D721Med (cell line): ENCODE measurements at regions not wholly inside any gene's neighbourhood (a gene's known extent, or its start where the extent isn't known, plus 50 kb on each side); places are given as distances from the start of the nearest gene placed in this dataset.
"Not testable (repeated sequence)": the region's sequence is repeated elsewhere in the genome, so short reads cannot be mapped to it uniquely, and the experiment has no call there.

Experiments used
- DNase-seq: peaks from one replicate; pipeline ENCODE4 v3.0.0; 2011; ENCODE audit warnings: low spot score; ENCODE audit not compliant: insufficient read length
- FAIRE-seq: peaks from 2 replicates; lab custom pipeline; 2011; peaks lifted over from hg19 to GRCh38; lab: Jason Lieb, UNC
- CTCF ChIP-seq: IDR thresholded peaks from 2 replicates; pipeline ENCODE4 v1.5.1; 2012; ENCODE audit warnings: mild to moderate bottlenecking, control low read depth; ENCODE audit not compliant: insufficient read depth; ENCODE audit errors: missing control alignments

GRCh38 chr16:59651662-59652061 lies 917.5 kb upstream of the GOT2 start:
- no peak for DNase-seq
- TF ChIP-seq CTCF, result no peak
- FAIRE-seq, result no peak

DNA sequence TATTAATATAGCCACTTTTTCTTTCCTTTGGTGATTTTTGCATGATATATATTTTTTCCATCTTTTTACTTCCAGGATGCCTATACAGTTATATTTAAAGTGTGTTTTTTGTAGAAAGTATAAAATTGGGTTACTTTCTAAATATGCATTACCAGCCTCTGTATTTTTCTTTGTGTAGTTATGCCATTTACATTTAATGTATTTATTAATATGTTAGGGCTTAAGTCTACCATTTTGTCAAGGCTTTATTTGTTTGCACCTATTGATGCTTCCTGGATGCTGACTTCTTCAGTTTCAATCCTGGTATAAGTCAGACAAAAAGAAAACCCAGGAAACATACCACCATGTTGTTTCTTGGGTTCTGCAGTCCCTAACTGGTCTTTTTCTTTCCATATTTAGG lies 911.1 kb upstream of the GOT2 start:
- DNase-seq, result no peak
- TF ChIP-seq CTCF, result no peak
- FAIRE-seq, result no peak

DNA sequence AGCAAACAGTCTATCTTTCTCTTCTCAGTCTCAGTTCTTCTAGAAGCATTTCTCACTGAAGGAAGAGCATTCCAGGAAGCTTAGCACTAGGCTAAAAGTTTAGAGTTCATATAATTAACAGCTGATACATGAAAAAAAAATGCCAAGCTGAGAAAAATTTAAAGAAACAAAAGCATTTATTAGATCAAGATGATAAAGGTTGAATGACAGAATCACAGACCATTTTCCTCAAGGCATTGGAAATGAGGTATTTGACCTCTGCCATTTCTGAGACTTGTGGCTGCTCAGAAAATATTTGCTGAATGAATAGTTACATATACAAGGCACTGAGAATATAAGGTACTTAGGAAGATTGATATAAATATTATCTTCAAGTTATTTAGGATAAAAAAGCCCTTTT lies 901.6 kb upstream of the GOT2 start:
- no peak for FAIRE-seq
- TF ChIP-seq CTCF, result no peak

DNA sequence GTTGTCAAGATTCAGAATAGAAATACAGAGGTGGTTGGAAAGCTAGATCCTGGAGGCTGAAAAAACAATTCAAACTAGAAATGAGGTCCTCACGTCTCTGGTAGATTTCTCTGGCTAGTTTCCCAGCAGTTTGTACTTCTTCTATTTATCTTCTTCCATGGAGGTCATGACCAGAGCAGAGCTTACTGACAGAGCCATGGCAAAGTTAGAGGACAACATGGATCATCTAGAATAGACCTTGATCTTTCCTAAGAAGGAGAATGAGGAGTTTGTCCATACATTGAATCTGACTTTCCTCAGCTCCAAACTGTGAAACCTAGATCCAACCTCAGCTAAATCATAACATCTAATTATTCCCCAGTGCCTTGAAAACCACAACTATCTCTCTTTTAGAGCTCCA lies 900.8 kb upstream of the GOT2 start:
- no peak for TF ChIP-seq CTCF
- DNase-seq (no peak), FAIRE-seq (no peak)

More for the DNA sequence above, 901.6 kb upstream of the GOT2 start:
- DNase-seq, result no peak

- FAIRE-seq (no peak), DNase-seq (no peak)
- no peak for TF ChIP-seq CTCF
Observed at GRCh38 chr16:59634004-59634579, 900.0 kb upstream of the GOT2 start.

GRCh38 chr16:59632276-59632855 lies 898.2 kb upstream of the GOT2 start:
- DNase-seq, result no peak
- no peak for FAIRE-seq
- TF ChIP-seq CTCF, result no peak

GRCh38 chr16:59624381-59624780 lies 890.3 kb upstream of the GOT2 start:
- FAIRE-seq, DNase-seq: not testable (repeated sequence)
